ENCODE measurements at regions not wholly inside any gene's neighbourhood (a gene's known extent, or its start where the extent isn't known, plus 50 kb on each side); places are given as distances from the start of the nearest gene placed in this dataset.

DNA sequence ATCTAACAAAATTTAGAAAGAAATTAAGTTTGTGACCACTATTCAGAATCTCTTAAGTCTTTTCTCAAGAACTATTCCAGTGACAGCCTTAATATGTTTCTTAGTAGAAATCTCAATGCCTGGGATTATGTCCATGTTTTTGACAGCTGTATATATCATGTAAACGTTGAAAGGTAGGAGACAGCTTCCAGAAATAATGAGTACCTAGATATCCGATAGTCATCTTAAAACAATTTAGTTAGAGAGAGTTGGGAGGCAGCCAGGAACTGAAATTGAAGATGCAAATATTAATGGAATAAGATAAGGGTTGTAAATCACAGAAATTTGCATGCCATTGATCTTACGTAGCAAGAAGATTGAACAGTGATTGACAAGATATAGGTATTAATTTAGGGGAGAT is 955.2 kb downstream of the JRKL start:
- 65% methylated on average over 3 of the region's 3 CpGs for WGBS
- no peak overlapping the region for H3K4me3 ChIP-seq (ENCODE audit: low read depth in 1 of 3, low read length in 3 of 3)
- no peaks in the 10 kb centered on the region for H3K27me3 ChIP-seq (ENCODE audit: control insufficient read depth in 4 of 4, insufficient read depth in 4 of 4, low read length in 3 of 4)
- TF ChIP-seq HNF4G (IDR thresholded peaks at IDR 0.05): no peak
- TF ChIP-seq FOXA2 (IDR thresholded peaks at IDR 0.05): no peak
- TF ChIP-seq, protein P1, sequence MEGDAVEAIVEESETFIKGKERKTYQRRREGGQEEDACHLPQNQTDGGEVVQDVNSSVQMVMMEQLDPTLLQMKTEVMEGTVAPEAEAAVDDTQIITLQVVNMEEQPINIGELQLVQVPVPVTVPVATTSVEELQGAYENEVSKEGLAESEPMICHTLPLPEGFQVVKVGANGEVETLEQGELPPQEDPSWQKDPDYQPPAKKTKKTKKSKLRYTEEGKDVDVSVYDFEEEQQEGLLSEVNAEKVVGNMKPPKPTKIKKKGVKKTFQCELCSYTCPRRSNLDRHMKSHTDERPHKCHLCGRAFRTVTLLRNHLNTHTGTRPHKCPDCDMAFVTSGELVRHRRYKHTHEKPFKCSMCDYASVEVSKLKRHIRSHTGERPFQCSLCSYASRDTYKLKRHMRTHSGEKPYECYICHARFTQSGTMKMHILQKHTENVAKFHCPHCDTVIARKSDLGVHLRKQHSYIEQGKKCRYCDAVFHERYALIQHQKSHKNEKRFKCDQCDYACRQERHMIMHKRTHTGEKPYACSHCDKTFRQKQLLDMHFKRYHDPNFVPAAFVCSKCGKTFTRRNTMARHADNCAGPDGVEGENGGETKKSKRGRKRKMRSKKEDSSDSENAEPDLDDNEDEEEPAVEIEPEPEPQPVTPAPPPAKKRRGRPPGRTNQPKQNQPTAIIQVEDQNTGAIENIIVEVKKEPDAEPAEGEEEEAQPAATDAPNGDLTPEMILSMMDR (IDR thresholded peaks at IDR 0.05; ENCODE audit: low read depth, low read length, missing input control): no peak
- no peak for TF ChIP-seq RXRA (IDR thresholded peaks at IDR 0.05)
- TF ChIP-seq, protein P2, sequence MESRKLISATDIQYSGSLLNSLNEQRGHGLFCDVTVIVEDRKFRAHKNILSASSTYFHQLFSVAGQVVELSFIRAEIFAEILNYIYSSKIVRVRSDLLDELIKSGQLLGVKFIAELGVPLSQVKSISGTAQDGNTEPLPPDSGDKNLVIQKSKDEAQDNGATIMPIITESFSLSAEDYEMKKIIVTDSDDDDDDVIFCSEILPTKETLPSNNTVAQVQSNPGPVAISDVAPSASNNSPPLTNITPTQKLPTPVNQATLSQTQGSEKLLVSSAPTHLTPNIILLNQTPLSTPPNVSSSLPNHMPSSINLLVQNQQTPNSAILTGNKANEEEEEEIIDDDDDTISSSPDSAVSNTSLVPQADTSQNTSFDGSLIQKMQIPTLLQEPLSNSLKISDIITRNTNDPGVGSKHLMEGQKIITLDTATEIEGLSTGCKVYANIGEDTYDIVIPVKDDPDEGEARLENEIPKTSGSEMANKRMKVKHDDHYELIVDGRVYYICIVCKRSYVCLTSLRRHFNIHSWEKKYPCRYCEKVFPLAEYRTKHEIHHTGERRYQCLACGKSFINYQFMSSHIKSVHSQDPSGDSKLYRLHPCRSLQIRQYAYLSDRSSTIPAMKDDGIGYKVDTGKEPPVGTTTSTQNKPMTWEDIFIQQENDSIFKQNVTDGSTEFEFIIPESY (IDR thresholded peaks at IDR 0.05): no peak
- no peak for TF ChIP-seq GABPA (IDR thresholded peaks at IDR 0.05 in 1 of 2, conservative IDR thresholded peaks at IDR 0.05 in 1 of 2)
- TF ChIP-seq FOXA1 (IDR thresholded peaks at IDR 0.05): no peak
- no peak for TF ChIP-seq JUND (IDR thresholded peaks at IDR 0.05)
- TF ChIP-seq SP1 (IDR thresholded peaks at IDR 0.05): no peak
- TF ChIP-seq, protein P3, sequence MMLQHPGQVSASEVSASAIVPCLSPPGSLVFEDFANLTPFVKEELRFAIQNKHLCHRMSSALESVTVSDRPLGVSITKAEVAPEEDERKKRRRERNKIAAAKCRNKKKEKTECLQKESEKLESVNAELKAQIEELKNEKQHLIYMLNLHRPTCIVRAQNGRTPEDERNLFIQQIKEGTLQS (IDR thresholded peaks at IDR 0.05): no peak
- TF ChIP-seq TAF1 (conservative IDR thresholded peaks at IDR 0.05): no peak
- no peak for TF ChIP-seq EGR1 (IDR thresholded peaks at IDR 0.05; ENCODE audit: low read depth in 2 of 2)
- TF ChIP-seq, protein P4, sequence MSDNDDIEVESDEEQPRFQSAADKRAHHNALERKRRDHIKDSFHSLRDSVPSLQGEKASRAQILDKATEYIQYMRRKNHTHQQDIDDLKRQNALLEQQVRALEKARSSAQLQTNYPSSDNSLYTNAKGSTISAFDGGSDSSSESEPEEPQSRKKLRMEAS (IDR thresholded peaks at IDR 0.05): no peak
- TF ChIP-seq, protein P5, sequence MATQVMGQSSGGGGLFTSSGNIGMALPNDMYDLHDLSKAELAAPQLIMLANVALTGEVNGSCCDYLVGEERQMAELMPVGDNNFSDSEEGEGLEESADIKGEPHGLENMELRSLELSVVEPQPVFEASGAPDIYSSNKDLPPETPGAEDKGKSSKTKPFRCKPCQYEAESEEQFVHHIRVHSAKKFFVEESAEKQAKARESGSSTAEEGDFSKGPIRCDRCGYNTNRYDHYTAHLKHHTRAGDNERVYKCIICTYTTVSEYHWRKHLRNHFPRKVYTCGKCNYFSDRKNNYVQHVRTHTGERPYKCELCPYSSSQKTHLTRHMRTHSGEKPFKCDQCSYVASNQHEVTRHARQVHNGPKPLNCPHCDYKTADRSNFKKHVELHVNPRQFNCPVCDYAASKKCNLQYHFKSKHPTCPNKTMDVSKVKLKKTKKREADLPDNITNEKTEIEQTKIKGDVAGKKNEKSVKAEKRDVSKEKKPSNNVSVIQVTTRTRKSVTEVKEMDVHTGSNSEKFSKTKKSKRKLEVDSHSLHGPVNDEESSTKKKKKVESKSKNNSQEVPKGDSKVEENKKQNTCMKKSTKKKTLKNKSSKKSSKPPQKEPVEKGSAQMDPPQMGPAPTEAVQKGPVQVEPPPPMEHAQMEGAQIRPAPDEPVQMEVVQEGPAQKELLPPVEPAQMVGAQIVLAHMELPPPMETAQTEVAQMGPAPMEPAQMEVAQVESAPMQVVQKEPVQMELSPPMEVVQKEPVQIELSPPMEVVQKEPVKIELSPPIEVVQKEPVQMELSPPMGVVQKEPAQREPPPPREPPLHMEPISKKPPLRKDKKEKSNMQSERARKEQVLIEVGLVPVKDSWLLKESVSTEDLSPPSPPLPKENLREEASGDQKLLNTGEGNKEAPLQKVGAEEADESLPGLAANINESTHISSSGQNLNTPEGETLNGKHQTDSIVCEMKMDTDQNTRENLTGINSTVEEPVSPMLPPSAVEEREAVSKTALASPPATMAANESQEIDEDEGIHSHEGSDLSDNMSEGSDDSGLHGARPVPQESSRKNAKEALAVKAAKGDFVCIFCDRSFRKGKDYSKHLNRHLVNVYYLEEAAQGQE (IDR thresholded peaks at IDR 0.05): no peak
- TF ChIP-seq NR2F2 (IDR thresholded peaks at IDR 0.05): no peak
- no peak for TF ChIP-seq YY1 (IDR thresholded peaks at IDR 0.05)
- TF ChIP-seq HNF4A (conservative IDR thresholded peaks at IDR 0.05): no peak
- no peak overlapping the region for H3K27ac ChIP-seq (ENCODE audit: low read depth in 1 of 2, low read length in 2 of 2)
- no peaks in the 10 kb centered on the region for H3K4me1 ChIP-seq (ENCODE audit: control insufficient read depth in 4 of 4, insufficient read depth in 4 of 4, low read length in 3 of 4)
- DNase-seq (ENCODE audit: low spot score): no peak
- H3K36me3 ChIP-seq (ENCODE audit: control insufficient read depth in 4 of 4, insufficient read depth in 3 of 4, low read depth in 1 of 4, low read length in 3 of 4): no peaks in the 10 kb centered on the region
- no peak overlapping the region for H3K9ac ChIP-seq (ENCODE audit: low read depth in 1 of 2, low read length in 2 of 2)
- H3K9me3 ChIP-seq (ENCODE audit: control insufficient read depth in 4 of 4, low read length in 3 of 4): no peaks in the 10 kb centered on the region

DNA sequence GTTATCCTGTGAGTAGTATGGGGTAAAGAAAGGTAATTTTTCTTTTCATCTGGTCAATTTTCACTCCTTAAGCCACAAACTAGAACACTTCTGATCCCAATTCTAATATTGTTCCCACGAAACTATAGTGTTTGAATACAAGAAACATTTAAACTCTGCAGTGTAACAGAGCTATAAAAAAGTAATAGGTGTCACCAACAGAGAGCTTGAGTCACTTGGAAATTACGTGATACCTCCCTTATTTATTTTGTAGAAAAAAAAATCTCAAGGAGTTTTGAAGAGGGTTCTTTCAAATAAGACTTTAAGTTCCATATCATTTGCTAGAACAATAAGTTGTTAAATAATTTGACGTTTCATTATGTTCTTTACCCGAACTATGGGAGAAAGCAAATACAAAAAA is 959.4 kb downstream of the JRKL start:
- H3K9ac ChIP-seq (ENCODE audit: low read depth in 1 of 2, low read length in 2 of 2): no peak overlapping the region
- H3K4me3 ChIP-seq (ENCODE audit: low read depth in 1 of 3, low read length in 3 of 3): no peak overlapping the region
- no peaks in the 10 kb centered on the region for H3K4me1 ChIP-seq (ENCODE audit: control insufficient read depth in 4 of 4, insufficient read depth in 4 of 4, low read length in 3 of 4)
- no peaks in the 10 kb centered on the region for H3K27me3 ChIP-seq (ENCODE audit: control insufficient read depth in 4 of 4, insufficient read depth in 4 of 4, low read length in 3 of 4)
- H3K27ac ChIP-seq (ENCODE audit: low read depth in 1 of 2, low read length in 2 of 2): no peak overlapping the region
- H3K9me3 ChIP-seq (ENCODE audit: control insufficient read depth in 4 of 4, low read length in 3 of 4): no peaks in the 10 kb centered on the region
- WGBS: 46% methylated on average over 4 of the region's 4 CpGs
- DNase-seq (ENCODE audit: low spot score): no peak
- H3K36me3 ChIP-seq (ENCODE audit: control insufficient read depth in 4 of 4, insufficient read depth in 3 of 4, low read depth in 1 of 4, low read length in 3 of 4): no peaks in the 10 kb centered on the region
- TF ChIP-seq, protein P3 (IDR thresholded peaks at IDR 0.05): no peak
- no peak for TF ChIP-seq SP1 (IDR thresholded peaks at IDR 0.05)
- no peak for TF ChIP-seq HNF4A (conservative IDR thresholded peaks at IDR 0.05)
- TF ChIP-seq TAF1 (conservative IDR thresholded peaks at IDR 0.05): no peak
- TF ChIP-seq RAD21 (IDR thresholded peaks at IDR 0.05): no peak
- no peak for TF ChIP-seq YY1 (IDR thresholded peaks at IDR 0.05)
- no peak for TF ChIP-seq RXRA (IDR thresholded peaks at IDR 0.05)
- TF ChIP-seq FOXA2 (IDR thresholded peaks at IDR 0.05): no peak
- no peak for TF ChIP-seq EGR1 (IDR thresholded peaks at IDR 0.05; ENCODE audit: low read depth in 2 of 2)
- TF ChIP-seq, protein P1 (IDR thresholded peaks at IDR 0.05; ENCODE audit: low read depth, low read length, missing input control): no peak
- no peak for TF ChIP-seq JUND (IDR thresholded peaks at IDR 0.05)
- TF ChIP-seq, protein P4 (IDR thresholded peaks at IDR 0.05): no peak
- TF ChIP-seq GABPA (IDR thresholded peaks at IDR 0.05 in 1 of 2, conservative IDR thresholded peaks at IDR 0.05 in 1 of 2): no peak
- TF ChIP-seq HNF4G (IDR thresholded peaks at IDR 0.05): no peak
